ENCODE measurements at regions not wholly inside any gene's neighbourhood (a gene's known extent, or its start where the extent isn't known, plus 50 kb on each side); places are given as distances from the start of the nearest gene placed in this dataset.

GRCh38 chr1:209208648-209209047, 374.9 kb upstream of the CAMK1G start:
- no peak for TF ChIP-seq CTCF (conservative IDR thresholded peaks at IDR 0.05; ENCODE audit: low read length)
- TF ChIP-seq EZH2phosphoT487 (IDR thresholded peaks at IDR 0.05; ENCODE audit: borderline replicate concordance, low read depth, low read length) = no peak
